GM18909 (cell line): ENCODE measurements at regions not wholly inside any gene's neighbourhood (a gene's known extent, or its start where the extent isn't known, plus 50 kb on each side); places are given as distances from the start of the nearest gene placed in this dataset.

ENCODE experiments used
- ATAC-seq: cut with Tn5 transposase; IDR thresholded peaks from one replicate; pipeline ENCODE4 v1.9.1; 2021; ENCODE audit warnings: mild to moderate bottlenecking; ENCODE audit not compliant: unreplicated experiment, poor library complexity

DNA sequence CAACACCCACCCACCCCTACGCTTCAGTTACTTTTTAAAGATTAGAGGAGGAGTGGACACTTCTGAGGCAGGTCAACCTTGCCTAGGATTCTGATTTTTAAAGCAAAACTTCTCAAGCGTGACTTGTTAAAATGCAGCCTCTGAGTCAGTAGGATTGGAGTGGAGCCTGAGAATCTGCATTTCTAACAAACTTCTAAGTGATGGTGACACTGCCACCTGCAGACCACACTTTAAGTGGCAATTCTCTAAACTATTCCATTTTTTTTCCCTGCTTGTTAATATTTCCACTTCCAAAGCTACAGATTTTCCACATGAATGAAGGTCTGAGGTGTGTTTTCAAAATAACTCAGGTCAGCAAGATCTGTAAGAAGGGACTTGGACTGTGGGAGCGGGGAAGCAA, 171.1 kb upstream of the CCDC150 start:
- ATAC-seq: no peak

DNA sequence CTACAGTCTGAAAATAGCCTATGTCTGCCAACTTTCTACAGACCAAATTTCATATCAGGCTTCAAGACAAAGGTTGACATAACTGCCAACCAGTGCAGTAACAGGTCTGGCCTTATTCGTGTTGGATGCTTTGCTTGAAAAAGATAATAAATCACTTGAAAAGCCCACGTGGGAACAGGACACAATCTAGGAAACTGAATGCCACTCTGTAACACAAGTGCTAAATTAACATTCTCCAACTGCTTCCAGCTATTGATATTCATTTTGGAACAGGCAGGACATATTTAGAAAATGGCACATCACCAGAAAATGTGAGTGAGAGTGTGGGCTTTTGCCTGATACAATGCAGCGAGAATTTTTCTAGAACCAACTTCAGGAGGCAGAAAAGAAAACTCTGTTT, 165.9 kb upstream of the CCDC150 start:
- no peak for ATAC-seq

DNA sequence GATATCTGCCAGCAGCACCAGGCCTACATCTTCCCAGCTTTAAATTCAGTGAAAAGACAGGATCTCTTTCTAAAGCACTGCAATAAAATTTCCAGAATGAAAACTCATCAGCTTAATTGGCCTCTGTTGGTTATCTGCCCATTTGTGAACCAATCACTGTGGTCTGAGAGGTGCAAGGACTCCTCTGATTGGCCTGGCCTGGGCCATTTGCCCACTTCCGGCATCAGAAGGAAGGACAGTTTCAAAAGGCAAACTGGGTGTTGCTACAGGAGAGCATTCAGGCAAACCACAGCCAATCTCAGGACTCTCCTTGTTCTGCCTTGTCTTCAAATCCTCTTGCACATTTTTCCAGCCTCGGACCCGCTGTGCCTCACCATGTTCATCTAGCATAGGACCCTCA, 163.9 kb upstream of the CCDC150 start:
- no peak for ATAC-seq

DNA sequence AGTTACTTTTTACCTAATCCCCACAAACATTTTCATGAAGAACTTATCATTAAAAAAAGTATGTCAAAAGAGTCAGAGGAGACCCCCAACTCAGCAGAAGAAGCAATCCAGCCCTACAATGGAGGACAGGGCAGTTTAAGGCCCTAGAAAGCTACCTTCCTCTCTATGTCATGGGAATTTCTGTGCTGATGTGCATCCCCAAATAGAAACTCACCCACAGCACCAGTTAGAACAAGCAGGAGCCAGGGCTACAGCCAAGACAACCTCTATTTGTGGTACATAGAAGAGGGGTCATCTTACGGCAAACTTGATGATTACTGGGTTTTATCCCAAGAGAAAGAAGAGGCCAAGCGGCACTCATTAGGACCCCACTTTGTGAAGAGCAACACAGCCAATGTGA, 160.9 kb upstream of the CCDC150 start:
- ATAC-seq: no peak

DNA sequence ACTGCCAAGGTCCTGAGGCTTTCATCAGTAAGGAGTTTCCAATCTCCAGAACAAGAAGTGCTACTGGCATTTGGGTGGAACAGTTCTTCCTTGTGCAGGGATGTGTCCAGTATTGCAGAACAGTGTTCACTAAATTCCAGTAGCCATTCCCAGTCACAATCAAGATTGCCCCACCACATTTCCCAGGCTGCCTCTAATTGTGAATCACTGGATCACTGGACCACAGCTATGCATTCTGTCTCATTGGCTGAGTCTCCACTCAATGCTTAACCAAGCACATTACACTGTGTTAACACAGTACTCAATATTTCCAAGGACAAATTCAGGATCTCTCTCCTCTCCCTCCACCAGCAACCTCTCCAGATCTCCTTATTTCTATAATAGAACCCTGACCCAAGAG, 160.2 kb upstream of the CCDC150 start:
- no peak for ATAC-seq

DNA sequence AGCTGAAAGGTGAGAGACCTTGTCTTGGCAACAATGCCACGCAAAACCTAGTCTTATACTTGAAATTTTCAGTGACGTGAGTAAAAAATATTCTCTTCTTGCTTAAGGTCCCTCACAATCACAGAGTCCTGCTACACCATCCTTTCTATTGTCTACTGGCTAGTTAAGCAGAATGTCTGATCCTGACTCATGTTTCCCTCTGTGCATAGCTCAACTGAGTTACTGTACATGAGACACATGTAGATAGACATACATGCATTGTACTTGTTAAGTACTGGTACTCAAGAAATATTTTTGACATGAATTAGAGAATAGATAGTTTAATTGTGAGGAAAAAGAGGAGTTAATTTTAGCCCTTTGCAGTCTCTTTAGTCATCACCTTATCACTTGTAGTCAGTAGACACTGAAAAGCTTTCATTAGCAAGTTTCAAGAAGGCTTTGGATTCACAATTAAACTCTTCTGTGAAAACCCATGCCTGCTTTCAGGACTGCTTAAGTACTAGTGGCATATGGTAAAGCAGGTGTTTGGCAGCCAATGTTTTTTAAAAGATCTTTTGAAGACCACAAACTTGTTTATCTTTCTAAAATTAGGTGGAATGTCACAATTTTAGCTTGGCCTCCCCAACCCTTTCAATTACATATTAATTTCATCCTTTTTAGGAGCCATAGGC, 158.7 kb upstream of the CCDC150 start:
- ATAC-seq: no peak

DNA sequence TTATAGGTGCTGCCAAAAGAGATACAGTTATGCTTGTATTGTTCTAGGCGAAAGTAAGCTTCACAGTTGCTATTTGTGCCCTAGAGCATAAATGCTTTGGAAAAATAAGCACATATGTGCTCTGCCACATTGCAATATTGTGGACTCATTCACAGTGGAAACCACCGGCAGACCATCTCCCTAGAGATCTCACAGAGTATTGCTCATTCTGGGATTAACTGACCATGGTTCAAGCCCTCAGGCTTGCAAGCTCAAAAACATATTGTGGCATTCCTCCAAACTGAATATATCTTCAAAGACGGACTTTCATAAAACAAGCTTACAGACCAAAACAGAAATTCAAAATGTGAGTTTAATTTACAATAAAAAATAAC, 158.2 kb upstream of the CCDC150 start:
- no peak for ATAC-seq

DNA sequence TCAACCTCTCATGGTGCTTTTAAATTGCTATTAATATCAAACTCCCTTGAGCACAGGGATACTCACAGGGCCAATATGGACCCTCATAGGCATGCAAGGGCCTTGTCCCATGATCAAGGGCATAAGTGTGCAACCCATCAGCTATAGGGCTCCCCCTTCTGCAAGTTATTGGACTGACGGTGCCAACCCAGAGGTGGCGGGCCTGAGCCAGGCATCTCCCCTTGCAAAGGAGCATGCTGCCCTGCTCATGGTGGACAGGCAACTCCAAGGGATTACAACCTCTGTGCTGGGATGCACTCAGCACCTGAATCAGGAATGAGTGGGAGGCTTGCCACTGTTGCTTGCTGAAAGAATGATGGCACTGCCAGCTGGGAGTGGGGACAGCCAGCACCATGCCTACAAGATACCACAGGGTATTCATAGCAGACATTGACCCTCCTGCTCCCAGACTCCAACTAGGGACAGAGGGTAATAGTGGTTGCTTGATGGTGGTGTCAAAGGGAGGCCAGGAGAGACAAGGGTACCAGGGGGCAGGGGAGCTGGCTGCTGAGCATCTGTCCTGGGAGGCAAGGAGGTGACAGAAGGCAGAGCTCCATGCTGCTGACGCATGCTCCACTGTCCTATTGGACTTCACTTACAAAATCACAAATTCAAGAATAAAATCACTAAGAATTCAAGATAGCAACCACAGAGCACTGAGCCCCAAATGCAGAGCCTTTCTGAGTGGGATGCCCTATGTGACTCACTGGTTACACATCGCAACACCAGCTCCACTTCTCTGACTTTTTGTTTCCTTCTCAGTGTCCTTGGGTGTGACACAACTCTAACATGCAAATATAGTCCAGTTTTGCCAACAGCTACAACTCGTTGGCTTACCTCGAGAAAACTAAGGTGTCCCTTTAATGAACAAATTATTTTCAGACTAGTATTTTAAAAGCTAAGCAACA, 157.1 kb upstream of the CCDC150 start:
- no peak for ATAC-seq

DNA sequence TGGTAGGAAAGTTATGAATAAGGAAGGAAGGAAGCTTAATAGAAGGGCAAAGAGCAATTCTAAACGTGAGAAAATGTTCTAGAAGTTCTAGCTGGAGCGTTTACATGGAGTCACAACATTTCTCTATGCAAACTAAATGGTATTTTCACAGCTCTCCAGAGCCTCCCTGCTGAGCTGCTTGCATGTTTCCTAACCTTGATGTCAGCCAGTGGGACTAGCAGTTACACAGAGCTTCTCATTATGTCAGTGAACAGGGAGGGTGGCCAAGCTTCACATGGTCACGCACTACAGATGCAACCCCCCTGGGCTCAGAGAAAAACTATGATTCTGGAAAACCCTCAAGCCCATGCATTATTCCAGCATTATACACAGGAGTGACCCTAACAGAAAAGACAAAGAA, 153.4 kb upstream of the CCDC150 start:
- no peak for ATAC-seq

DNA sequence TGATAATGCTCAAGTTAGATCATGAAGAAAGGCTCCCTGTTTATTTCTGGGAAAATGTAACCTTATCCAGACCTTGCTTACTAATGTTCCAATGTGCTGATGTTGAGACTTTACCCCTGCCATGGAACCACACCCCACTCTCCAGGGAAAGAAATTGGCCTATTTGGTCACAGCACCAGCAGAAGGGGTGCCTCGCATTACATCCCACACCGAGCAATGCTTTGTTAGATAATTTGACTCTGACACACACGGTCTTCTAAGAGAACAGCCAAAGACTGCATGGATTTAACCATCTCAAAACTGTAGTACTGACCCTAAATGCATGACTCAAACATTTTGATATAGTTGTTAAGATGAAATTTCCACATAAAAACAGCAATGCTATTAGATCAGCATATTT, 152.1 kb upstream of the CCDC150 start:
- no peak for ATAC-seq

DNA sequence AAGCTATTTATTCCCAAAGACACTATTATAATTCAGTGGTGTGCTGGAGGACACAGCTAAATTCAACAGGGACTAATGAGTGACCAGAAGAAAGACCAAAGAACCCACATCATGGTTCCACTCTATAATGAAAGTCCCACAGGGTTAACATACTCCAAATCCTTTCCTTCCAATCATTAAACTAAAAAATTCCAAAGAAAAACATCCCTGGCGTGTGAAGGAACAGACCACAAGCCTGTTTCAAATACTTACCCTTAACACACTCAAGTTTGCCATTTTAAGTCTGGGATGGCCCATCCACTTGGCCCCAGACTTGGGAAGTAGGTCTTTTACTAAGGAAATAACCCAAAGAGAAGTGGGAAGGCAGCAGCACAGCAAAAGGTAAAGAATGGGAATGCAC, 150.1 kb upstream of the CCDC150 start:
- no peak for ATAC-seq

DNA sequence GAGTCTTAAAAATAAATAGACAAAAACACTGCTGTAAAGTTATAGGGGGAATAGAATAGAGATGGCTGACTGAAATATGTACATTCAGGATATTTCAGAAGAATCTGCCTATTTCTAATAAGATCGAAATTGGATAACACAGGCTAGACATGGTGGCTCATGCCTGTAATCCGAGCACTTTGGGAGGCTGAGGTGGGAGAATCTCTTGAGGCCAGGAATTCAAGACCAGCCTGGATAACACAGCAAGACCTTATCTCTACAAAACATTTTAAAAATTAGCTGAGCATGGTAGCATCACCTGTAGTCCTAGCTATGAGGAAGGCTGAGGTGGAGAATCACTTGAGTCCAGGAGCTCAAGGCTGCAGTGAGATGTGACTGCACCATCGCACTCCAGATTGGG, 146.6 kb upstream of the CCDC150 start:
- no peak for ATAC-seq

DNA sequence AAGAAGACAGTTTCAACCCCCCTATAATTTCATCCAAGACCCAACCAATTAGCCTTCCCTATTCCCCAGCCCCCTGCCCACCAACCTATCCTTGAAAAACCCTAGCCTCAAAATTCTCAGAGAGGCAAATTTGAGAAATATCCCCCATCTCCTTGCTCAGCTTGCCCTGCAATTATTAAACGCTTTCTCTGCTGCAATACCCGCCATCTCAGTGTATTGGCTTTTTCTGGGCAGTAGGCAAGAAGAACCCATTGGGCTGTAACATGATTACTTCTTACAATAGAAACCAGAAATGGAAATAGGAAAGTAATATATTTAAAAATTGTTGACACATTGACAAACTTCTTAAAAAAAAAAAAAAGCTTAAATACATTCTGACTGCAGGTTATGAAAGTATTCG, 140.6 kb upstream of the CCDC150 start:
- no peak for ATAC-seq

DNA sequence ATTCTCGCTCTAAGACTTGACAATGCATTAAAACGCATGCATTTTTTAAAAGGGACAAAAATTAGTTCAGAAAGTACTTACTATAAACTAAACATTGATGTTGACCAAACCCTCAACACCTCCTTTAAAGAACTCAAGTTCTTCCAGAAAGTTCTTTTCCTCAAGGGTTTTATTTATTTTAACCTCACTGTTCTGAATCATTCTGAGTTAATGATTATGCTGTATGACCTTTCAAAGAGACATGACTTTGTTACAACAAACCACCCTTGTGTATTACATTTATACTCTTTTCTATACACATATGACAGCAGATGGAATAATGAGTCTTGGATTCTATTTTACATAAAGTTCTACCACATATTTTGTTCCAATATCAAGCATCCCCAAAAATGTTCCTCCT, 139.8 kb upstream of the CCDC150 start:
- no peak for ATAC-seq

DNA sequence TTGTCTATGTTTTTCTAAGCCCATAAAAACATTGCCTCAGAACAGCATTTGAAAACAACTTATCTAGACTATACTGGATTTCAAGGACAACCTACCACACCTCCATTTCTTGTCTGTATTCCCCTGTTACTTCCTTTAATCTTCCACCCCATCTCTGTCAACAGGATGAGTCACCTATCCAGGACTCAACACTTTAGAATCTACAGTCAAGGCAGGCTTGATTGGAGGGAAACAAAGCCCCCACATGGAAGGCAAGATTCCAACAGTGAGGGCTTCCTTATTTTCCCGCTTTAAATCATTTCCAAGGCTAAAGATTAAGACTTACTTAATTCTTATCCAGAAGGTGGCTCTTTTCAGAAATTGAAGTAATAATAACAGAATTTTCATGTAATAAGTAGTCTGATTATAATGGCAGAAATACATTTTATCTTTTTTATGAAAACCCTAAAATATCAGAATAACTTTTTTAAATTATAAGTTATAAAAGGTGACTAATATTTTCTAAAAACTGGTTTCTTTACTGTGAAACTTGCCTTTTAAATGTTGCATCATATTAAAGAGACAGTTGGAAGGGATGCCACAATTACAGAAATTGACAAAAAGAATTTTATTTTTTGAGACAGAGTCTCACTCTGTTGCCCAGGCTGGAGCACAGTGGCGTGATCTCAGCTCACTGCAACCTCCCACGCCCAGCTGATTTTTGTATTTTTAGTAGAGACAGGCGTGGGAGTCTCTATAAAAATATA, 138.7 kb upstream of the CCDC150 start:
- ATAC-seq: no peak

DNA sequence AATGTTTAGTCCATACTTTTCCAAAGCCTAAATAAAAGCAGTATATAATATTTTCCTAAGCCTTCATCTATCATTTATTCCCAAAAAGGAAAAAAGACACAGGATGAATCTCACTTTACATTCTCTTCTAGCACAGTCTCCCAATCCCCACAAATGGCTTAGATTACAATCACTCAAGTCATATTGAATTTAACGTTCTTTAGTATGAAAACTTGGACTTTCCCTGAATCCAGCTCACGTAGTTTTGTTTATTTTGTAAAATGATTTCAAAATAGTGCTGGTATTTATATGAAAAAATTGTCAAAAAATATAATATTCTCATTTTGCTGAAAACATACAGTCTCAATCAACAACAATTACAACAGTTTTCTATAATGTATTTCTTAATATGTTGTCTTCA, 137.7 kb upstream of the CCDC150 start:
- ATAC-seq: no peak

DNA sequence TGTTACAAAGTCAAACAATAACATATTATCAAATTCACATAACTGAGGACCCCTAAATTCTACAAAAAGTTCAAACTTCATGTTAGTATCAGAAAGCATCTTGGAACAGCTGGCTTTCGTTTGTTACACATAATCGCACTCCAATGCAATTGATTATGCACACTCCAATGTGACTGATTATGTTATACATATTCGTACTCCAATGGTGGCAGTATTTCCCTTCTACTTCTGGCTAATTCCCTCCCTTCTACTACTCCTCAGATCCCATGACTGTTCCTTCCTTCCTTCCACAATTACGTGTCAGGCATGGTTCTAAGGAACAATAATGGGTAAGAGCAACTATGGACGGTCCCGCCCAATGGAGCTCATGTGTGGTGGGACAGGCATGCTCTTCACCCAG, 137.1 kb upstream of the CCDC150 start:
- no peak for ATAC-seq

DNA sequence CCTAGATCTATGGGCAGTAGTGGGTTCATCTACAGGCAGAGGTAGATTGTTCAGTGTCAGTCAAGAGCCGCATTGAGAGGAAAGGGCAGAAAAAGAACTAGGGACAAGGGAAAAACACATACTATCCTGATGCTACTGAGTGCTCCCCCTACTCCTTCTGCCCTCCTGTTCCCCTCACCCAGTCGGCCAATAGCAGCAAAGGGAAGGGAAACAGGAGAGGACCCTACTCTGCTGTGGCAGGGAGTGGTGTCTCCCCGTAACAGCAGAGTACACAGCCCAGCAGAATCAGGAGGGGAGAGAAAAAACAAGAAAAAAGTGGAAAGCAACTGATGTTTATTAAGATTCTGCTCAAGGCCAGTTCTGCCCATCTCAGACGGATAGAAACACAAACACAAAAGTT, 136.1 kb upstream of the CCDC150 start:
- no peak for ATAC-seq

DNA sequence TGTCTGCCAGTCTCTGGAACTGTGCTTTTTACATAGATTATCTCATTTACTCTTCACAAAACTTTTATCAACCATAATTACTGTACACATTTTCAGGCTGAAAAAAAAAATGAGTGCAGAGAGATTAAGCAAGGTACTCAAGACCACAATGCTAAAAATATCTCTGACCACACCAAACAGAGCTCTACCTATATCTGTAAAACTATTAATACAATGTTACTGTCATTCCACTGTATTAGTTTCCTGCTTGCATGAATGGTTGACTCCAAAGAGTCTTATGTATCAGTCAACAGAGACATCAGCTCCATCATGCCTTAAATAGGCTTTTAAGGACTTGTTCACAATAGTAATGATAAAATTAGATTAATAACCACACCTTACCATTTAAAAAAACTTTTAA, 134.7 kb upstream of the CCDC150 start:
- ATAC-seq: no peak

DNA sequence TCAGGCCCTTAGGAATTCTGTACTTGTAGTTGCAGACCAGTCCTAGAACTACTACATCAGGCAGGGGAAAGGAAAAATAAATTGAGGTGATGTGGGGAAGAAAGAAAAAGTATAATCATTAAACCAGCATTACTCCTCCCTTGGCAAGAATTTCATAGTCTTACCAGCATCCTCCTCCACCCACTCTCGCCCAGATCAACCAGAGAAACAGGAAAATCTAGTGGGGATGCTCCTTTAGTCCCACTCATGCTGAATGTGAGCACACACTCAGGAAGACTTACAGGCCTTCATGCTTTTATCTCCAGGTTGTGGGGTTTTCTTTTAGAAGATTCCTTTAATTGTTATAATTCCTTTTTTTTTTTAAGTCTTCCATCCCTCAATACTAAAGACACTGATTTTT, 129.3 kb upstream of the CCDC150 start:
- no peak for ATAC-seq
